ENCODE measurements at regions not wholly inside any gene's neighbourhood (a gene's known extent, or its start where the extent isn't known, plus 50 kb on each side); places are given as distances from the start of the nearest gene placed in this dataset.

DNA sequence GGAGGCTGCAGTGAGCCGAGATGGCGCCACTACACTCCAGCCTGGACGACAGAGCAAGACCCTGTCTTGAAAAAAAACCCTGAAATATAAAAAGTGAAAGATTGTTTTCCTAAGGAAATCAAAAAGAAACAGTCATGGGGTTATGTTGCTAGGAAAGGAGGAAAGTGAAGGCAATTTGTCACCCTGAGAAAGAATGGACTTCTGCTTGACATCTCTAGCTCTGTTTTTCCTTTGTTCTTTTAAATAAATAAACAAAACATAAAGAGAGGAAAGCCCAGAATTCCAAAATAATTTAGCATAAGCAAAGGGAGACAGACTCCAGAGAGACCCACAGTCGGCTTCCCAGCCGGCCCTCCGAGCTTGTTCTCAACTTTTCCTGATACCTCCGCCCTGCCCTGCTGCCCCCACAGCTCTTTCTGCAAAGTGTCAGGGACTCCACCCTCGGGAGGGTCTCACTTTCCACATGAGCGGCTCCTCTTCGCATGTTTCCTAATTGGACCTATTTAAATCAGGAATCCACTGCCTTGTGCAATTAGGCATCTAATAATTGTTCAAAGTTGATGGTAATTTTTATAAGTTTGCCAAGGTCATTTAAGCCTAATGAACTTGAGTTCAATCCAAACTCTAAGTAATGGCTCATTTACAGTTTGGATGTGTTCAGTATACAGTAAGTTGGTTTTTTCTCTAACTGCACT is 49.8 kb upstream of the COPS8 start:
- H3K9ac ChIP-seq = no peak overlapping the region
- ChIA-PET CTCF (interaction anchor here (1.0 kb wide), 1 partner anchor 683 kb away, joined by 3 read pairs; no protein-coding TSS in a partner anchor), POLR2A (no interaction called here)
- no peaks in the 10 kb centered on the region for H3K9me3 ChIP-seq
- H3K4me3 ChIP-seq (ENCODE audit: low read depth in 2 of 2, low read length in 1 of 2) = no peak overlapping the region
- no peak overlapping the region for H3K4me2 ChIP-seq
- WGBS (ENCODE audit: low lambda C conversion rate) = 50% methylated on average over 10 of the region's 10 CpGs
- H3F3A ChIP-seq (replicated peaks; ENCODE audit: insufficient read depth) = no peaks in the 10 kb centered on the region
- H3K79me2 ChIP-seq (ENCODE audit: insufficient read depth) = no peaks in the 10 kb centered on the region
- no peaks in the 10 kb centered on the region for H3K4me1 ChIP-seq (ENCODE audit: control insufficient read depth in 1 of 2, insufficient read depth in 2 of 2, low read depth in 1 of 2, low read length in 1 of 2)
- H4K20me1 ChIP-seq (ENCODE audit: insufficient read depth) = no peaks in the 10 kb centered on the region
- H3K36me3 ChIP-seq (replicated peaks in 1 of 2; ENCODE audit: control insufficient read depth in 1 of 2, insufficient read depth in 2 of 2, low read length in 1 of 2) = no peaks in the 10 kb centered on the region
- no peaks in the 10 kb centered on the region for H3K9me2 ChIP-seq
- H3K27me3 ChIP-seq (ENCODE audit: insufficient read depth) = no peaks in the 10 kb centered on the region
- no peak overlapping the region for H3K27ac ChIP-seq (ENCODE audit: low read depth in 2 of 2, low read length in 1 of 2)
- no peak overlapping the region for H2AFZ ChIP-seq (ENCODE audit: low read depth)
- TF ChIP-seq YY1 (IDR thresholded peaks at IDR 0.05; ENCODE audit: low read depth) = no peak
- TF ChIP-seq, protein P1, sequence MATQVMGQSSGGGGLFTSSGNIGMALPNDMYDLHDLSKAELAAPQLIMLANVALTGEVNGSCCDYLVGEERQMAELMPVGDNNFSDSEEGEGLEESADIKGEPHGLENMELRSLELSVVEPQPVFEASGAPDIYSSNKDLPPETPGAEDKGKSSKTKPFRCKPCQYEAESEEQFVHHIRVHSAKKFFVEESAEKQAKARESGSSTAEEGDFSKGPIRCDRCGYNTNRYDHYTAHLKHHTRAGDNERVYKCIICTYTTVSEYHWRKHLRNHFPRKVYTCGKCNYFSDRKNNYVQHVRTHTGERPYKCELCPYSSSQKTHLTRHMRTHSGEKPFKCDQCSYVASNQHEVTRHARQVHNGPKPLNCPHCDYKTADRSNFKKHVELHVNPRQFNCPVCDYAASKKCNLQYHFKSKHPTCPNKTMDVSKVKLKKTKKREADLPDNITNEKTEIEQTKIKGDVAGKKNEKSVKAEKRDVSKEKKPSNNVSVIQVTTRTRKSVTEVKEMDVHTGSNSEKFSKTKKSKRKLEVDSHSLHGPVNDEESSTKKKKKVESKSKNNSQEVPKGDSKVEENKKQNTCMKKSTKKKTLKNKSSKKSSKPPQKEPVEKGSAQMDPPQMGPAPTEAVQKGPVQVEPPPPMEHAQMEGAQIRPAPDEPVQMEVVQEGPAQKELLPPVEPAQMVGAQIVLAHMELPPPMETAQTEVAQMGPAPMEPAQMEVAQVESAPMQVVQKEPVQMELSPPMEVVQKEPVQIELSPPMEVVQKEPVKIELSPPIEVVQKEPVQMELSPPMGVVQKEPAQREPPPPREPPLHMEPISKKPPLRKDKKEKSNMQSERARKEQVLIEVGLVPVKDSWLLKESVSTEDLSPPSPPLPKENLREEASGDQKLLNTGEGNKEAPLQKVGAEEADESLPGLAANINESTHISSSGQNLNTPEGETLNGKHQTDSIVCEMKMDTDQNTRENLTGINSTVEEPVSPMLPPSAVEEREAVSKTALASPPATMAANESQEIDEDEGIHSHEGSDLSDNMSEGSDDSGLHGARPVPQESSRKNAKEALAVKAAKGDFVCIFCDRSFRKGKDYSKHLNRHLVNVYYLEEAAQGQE (IDR thresholded peaks at IDR 0.05; ENCODE audit: low read depth, low read length) = no peak
- no peak for TF ChIP-seq RXRA (IDR thresholded peaks at IDR 0.05; ENCODE audit: borderline replicate concordance, low read depth)
- no peak for TF ChIP-seq JUND (IDR thresholded peaks at IDR 0.05)
- TF ChIP-seq TAF1 (IDR thresholded peaks at IDR 0.05; ENCODE audit: borderline replicate concordance, low read depth, low read length) = no peak
- TF ChIP-seq, protein P2, sequence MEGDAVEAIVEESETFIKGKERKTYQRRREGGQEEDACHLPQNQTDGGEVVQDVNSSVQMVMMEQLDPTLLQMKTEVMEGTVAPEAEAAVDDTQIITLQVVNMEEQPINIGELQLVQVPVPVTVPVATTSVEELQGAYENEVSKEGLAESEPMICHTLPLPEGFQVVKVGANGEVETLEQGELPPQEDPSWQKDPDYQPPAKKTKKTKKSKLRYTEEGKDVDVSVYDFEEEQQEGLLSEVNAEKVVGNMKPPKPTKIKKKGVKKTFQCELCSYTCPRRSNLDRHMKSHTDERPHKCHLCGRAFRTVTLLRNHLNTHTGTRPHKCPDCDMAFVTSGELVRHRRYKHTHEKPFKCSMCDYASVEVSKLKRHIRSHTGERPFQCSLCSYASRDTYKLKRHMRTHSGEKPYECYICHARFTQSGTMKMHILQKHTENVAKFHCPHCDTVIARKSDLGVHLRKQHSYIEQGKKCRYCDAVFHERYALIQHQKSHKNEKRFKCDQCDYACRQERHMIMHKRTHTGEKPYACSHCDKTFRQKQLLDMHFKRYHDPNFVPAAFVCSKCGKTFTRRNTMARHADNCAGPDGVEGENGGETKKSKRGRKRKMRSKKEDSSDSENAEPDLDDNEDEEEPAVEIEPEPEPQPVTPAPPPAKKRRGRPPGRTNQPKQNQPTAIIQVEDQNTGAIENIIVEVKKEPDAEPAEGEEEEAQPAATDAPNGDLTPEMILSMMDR (IDR thresholded peaks at IDR 0.05) = no peak
- no peak for TF ChIP-seq FOXJ3 (CRISPR knock-in tag; IDR thresholded peaks at IDR 0.05)
- no peak for DNase-seq

Small RNA genes lying in the stretch of these regions (small RNA-seq; reads per million reads assigned to genes)
- gene RNU6-1051P = 0 reads per million in 7 experiments
